ENCODE measurements at regions not wholly inside any gene's neighbourhood (a gene's known extent, or its start where the extent isn't known, plus 50 kb on each side); places are given as distances from the start of the nearest gene placed in this dataset.
A peak's percentile ranks its signal among the peaks of the same experiment; 100 is the strongest.

GRCh38 chr14:65280653-65281052 is 131.9 kb upstream of the FUT8 start:
- TF ChIP-seq CTCF (IDR thresholded peaks at IDR 0.05) = no peak
- H3K9me3 Mint-ChIP-seq = no peaks in the 10 kb centered on the region
- no peaks in the 10 kb centered on the region for H3K36me3 Mint-ChIP-seq (ENCODE audit: low read depth)
- intact Hi-C loops (cut with micrococcal nuclease) = no loop called here
- H3K27ac Mint-ChIP-seq = no peak overlapping the region
- DNase-seq (no peak), ATAC-seq (no peak)
- peaks cover 30% of the 10 kb centered on the region for H3K4me1 Mint-ChIP-seq (ENCODE audit: low read depth)
- ChIA-PET POLR2A (no interaction called here), CTCF (no interaction called here)
- no peaks in the 10 kb centered on the region for H3K27me3 Mint-ChIP-seq
- no peak overlapping the region for H3K4me3 Mint-ChIP-seq

GRCh38 chr14:65281991-65282895 is 130.3 kb upstream of the FUT8 start:
- intact Hi-C loops (cut with micrococcal nuclease) = no loop called here
- peak; percentile 37 for DNase-seq
- peak; percentile 29 for ATAC-seq
- Mint-ChIP-seq H3K27me3 (no peaks in the 10 kb centered on the region), H3K4me3 (peak overlapping the region; percentile 69), H3K27ac (peak overlapping the region; percentile 89), H3K36me3 (ENCODE audit: low read depth) (no peaks in the 10 kb centered on the region), H3K4me1 (ENCODE audit: low read depth) (peaks cover 37% of the 10 kb centered on the region), H3K9me3 (no peaks in the 10 kb centered on the region)
- POLR2A ChIA-PET = interaction anchor here (0.8 to 2.6 kb wide), 10 partner anchors 10 to 157 kb away, joined by 3 to 8 read pairs (median 3); partner anchors contain the start of gene FUT8
- no peak for TF ChIP-seq CTCF (IDR thresholded peaks at IDR 0.05)
- CTCF ChIA-PET = interaction anchor here (0.7 to 1.6 kb wide), 8 partner anchors 9 to 542 kb away, joined by 3 to 6 read pairs (median 3); no protein-coding TSS in a partner anchor

GRCh38 chr14:65282896-65283253 is 129.7 kb upstream of the FUT8 start:
- no peak for ATAC-seq
- H3K4me3 Mint-ChIP-seq = peak overlapping the region; percentile 69
- ChIA-PET CTCF (interaction anchor here (0.9 to 1.6 kb wide), 6 partner anchors 10 to 145 kb away, joined by 3 to 6 read pairs (median 3); no protein-coding TSS in a partner anchor), POLR2A (interaction anchor here (0.8 to 2.6 kb wide), 10 partner anchors 9 to 157 kb away, joined by 3 to 8 read pairs (median 3); partner anchors contain the start of gene FUT8)
- no peaks in the 10 kb centered on the region for H3K27me3 Mint-ChIP-seq
- DNase-seq = no peak
- H3K9me3 Mint-ChIP-seq = no peaks in the 10 kb centered on the region
- peaks cover 44% of the 10 kb centered on the region for H3K4me1 Mint-ChIP-seq (ENCODE audit: low read depth)
- H3K27ac Mint-ChIP-seq = peak overlapping the region; percentile 89
- intact Hi-C loops (cut with micrococcal nuclease) = no loop called here
- H3K36me3 Mint-ChIP-seq (ENCODE audit: low read depth) = no peaks in the 10 kb centered on the region
- no peak for TF ChIP-seq CTCF (IDR thresholded peaks at IDR 0.05)

- H3K4me1 Mint-ChIP-seq (ENCODE audit: low read depth) = peaks cover 73% of the 10 kb centered on the region
- no peak overlapping the region for H3K4me3 Mint-ChIP-seq
- peaks cover 5% of the 10 kb centered on the region for H3K9me3 Mint-ChIP-seq
- peak; percentile 63 for TF ChIP-seq CTCF (IDR thresholded peaks at IDR 0.05)
- intact Hi-C loops (cut with micrococcal nuclease) = loop anchor here (5.0 kb wide), 3 partner anchors 51 to 126 kb away; partner anchors contain the start of gene FUT8
- peaks cover 21% of the 10 kb centered on the region for H3K36me3 Mint-ChIP-seq (ENCODE audit: low read depth)
- ATAC-seq (peak; percentile 18), DNase-seq (peak; percentile 74)
- H3K27ac Mint-ChIP-seq = peak overlapping the region; percentile 98
- H3K27me3 Mint-ChIP-seq = no peaks in the 10 kb centered on the region
- ChIA-PET POLR2A (interaction anchor here (1.0 to 3.8 kb wide), 8 partner anchors 19 to 152 kb away, joined by 3 to 31 read pairs (median 4); partner anchors contain the start of gene FUT8), CTCF (interaction anchor here (0.6 to 4.7 kb wide), 22 partner anchors 9 to 671 kb away, joined by 3 to 42 read pairs (median 4); partner anchors contain the start of gene FUT8)
These were observed 126.1 kb upstream of the FUT8 start for GRCh38 chr14:65286443-65286842.
